GM23338 (cell line): ENCODE measurements at regions not wholly inside any gene's neighbourhood (a gene's known extent, or its start where the extent isn't known, plus 50 kb on each side); places are given as distances from the start of the nearest gene placed in this dataset.

Experiments
- ATAC-seq: fragments of 200-7000 bp; cut with Tn5 transposase; 3 replicates; pipeline ENCODE4 v1.9.1; 2020
- DNase-seq: peaks from one replicate; pipeline ENCODE4 v3.0.0-alpha.2; 2015; ENCODE audit warnings: low spot score
- H2AFZ ChIP-seq: fragments of 200-600 bp; sonication (generic); 2 replicates; pipeline ENCODE4 v1.8.0; 2016; ENCODE audit warnings: antibody characterized with exemption, mild to moderate bottlenecking, moderate library complexity
- H3F3A ChIP-seq: fragments of 200-600 bp; sonication (generic); replicated peaks from 2 replicates; pipeline ENCODE4 v1.8.0; 2017; ENCODE audit warnings: antibody characterized with exemption, mixed run types, low read depth
- H3K27ac ChIP-seq: fragments of 200-600 bp; sonication (generic); 2 replicates; pipeline ENCODE4 v1.6.1; 2016; ENCODE audit warnings: low read depth
- H3K27me3 ChIP-seq: fragments of 200-600 bp; sonication (generic); 2 replicates; pipeline ENCODE4 v1.8.0; 2016; ENCODE audit warnings: mild to moderate bottlenecking, mixed run types, moderate library complexity; ENCODE audit not compliant: insufficient read depth
- H3K36me3 ChIP-seq: fragments of 200-600 bp; sonication (generic); 2 replicates; pipeline ENCODE4 v1.8.0; 2016; ENCODE audit warnings: mild to moderate bottlenecking; ENCODE audit not compliant: insufficient read depth
- H3K4me1 ChIP-seq: fragments of 200-600 bp; sonication (generic); 2 replicates; pipeline ENCODE4 v1.8.0; 2016; ENCODE audit warnings: mild to moderate bottlenecking, moderate library complexity; ENCODE audit not compliant: insufficient read depth
- H3K4me2 ChIP-seq: fragments of 200-600 bp; sonication (generic); 2 replicates; pipeline ENCODE4 v1.7.1; 2017; ENCODE audit warnings: mixed run types
- H3K4me3 ChIP-seq: fragments of 200-600 bp; sonication (generic); 2 replicates; pipeline ENCODE4 v1.6.1; 2016; ENCODE audit warnings: mixed run types
- H3K79me2 ChIP-seq: fragments of 200-600 bp; sonication (generic); replicated peaks from 2 replicates; pipeline ENCODE4 v1.8.0; 2017; ENCODE audit warnings: mild to moderate bottlenecking; ENCODE audit not compliant: insufficient read depth
- H3K9me2 ChIP-seq: fragments of 200-600 bp; sonication (generic); 2 replicates; pipeline ENCODE4 v1.8.0; 2017; ENCODE audit not compliant: insufficient read depth
- H4K20me1 ChIP-seq: fragments of 200-600 bp; sonication (generic); replicated peaks from 2 replicates; pipeline ENCODE4 v1.8.0; 2017; ENCODE audit warnings: mild to moderate bottlenecking; ENCODE audit not compliant: insufficient read depth
- H3K27ac Mint-ChIP-seq: 2 replicates; pipeline ENCODE4 v1.8.0; 2020; ENCODE audit warnings: inconsistent platforms, mild to moderate bottlenecking, moderate library complexity, mixed read lengths
- H3K27me3 Mint-ChIP-seq: 3 replicates; pipeline ENCODE4 v1.8.0; 2022; ENCODE audit warnings: low read depth, mild to moderate bottlenecking, moderate library complexity, mixed read lengths, inconsistent platforms; ENCODE audit not compliant: insufficient read depth, poor library complexity
- H3K36me3 Mint-ChIP-seq: 3 replicates; pipeline ENCODE4 v1.8.0; 2021; ENCODE audit warnings: low read depth, mild to moderate bottlenecking, inconsistent platforms, moderate library complexity, mixed read lengths
- H3K4me1 Mint-ChIP-seq: 3 replicates; pipeline ENCODE4 v1.8.0; 2020; ENCODE audit warnings: mild to moderate bottlenecking, inconsistent platforms, mixed read lengths
- H3K4me3 Mint-ChIP-seq: 3 replicates; pipeline ENCODE4 v1.8.0; 2021; ENCODE audit warnings: moderate library complexity, mild to moderate bottlenecking, inconsistent platforms, mixed read lengths
- H3K9me3 Mint-ChIP-seq: 3 replicates; pipeline ENCODE4 v1.8.0; 2020; ENCODE audit warnings: moderate library complexity, mild to moderate bottlenecking, inconsistent platforms, mixed read lengths
- CREB1 ChIP-seq: fragments of 250-450 bp; sonication (Bioruptor Pico); IDR thresholded peaks from 2 replicates; pipeline ENCODE4 v1.5.0; 2020; ENCODE audit warnings: low read depth, mild to moderate bottlenecking, moderate library complexity
- ETS1 ChIP-seq: IDR thresholded peaks from 2 replicates; pipeline ENCODE4 v1.6.1; 2016; ENCODE audit warnings: antibody characterized with exemption
- EZH2phosphoT487 ChIP-seq: fragments of 200-600 bp; sonication (generic); IDR thresholded peaks from one replicate; pipeline ENCODE4 v1.8.1; 2018; ENCODE audit warnings: antibody characterized with exemption; ENCODE audit not compliant: unreplicated experiment
- NANOG ChIP-seq: IDR thresholded peaks from 2 replicates; pipeline ENCODE4 v1.6.1; 2016; ENCODE audit warnings: antibody characterized with exemption, borderline replicate concordance
- REST ChIP-seq: IDR thresholded peaks from one replicate; pipeline ENCODE4 v1.6.1; 2018; ENCODE audit warnings: antibody characterized with exemption; ENCODE audit not compliant: unreplicated experiment
- STAT1 ChIP-seq: IDR thresholded peaks from one replicate; pipeline ENCODE4 v1.6.1; 2016; ENCODE audit warnings: antibody characterized with exemption; ENCODE audit not compliant: unreplicated experiment
- ZNF114 ChIP-seq: fragments of 250-450 bp; sonication (Bioruptor Pico); IDR thresholded peaks from 2 replicates; pipeline ENCODE4 v1.5.0; 2020; ENCODE audit warnings: mild to moderate bottlenecking, moderate library complexity
- ZNF331 ChIP-seq: fragments of 250-450 bp; sonication (Bioruptor Pico); IDR thresholded peaks from 2 replicates; pipeline ENCODE4 v1.5.0; 2020; ENCODE audit warnings: low read depth, mild to moderate bottlenecking, moderate library complexity
- ZNF462 ChIP-seq: fragments of 250-450 bp; sonication (Bioruptor Pico); IDR thresholded peaks from 2 replicates; pipeline ENCODE4 v1.5.0; 2020; ENCODE audit warnings: mild to moderate bottlenecking, moderate library complexity

- TF ChIP-seq ZNF462 (CRISPR knock-in tag) (no peak), ZNF114 (CRISPR knock-in tag) (no peak), STAT1 (no peak), ETS1 (no peak), NANOG (no peak), CREB1 (CRISPR knock-in tag) (no peak)
These were observed 251.7 kb upstream of the TYRP1 start (continued) for GRCh38 chr9:12441506-12441905.

GRCh38 chr9:12448246-12448645, 244.9 kb upstream of the TYRP1 start:
- no peak for TF ChIP-seq REST
- no peak for TF ChIP-seq EZH2phosphoT487
- no peak for TF ChIP-seq ZNF331 (CRISPR knock-in tag)
- TF ChIP-seq CREB1 (CRISPR knock-in tag): no peak
- TF ChIP-seq ZNF114 (CRISPR knock-in tag): no peak
- H3K4me3 Mint-ChIP-seq: no peak overlapping the region
- H3K27me3 ChIP-seq: no peaks in the 10 kb centered on the region
- no peak overlapping the region for H3K27ac ChIP-seq
- H3F3A ChIP-seq: no peaks in the 10 kb centered on the region
- H3K36me3 ChIP-seq: no peaks in the 10 kb centered on the region
- peaks cover 6% of the 10 kb centered on the region; the same call in 1 of the 3 replicates for H3K4me1 Mint-ChIP-seq
- DNase-seq (no peak), ATAC-seq (no peak)
- H4K20me1 ChIP-seq: no peaks in the 10 kb centered on the region
- H3K4me2 ChIP-seq: no peak overlapping the region
- peaks cover 14% of the 10 kb centered on the region for H3K9me2 ChIP-seq
- no peaks in the 10 kb centered on the region for H3K36me3 Mint-ChIP-seq
- H3K9me3 Mint-ChIP-seq: peaks cover 11% of the 10 kb centered on the region; the same call in 2 of the 3 replicates
- H3K27me3 Mint-ChIP-seq: no peaks in the 10 kb centered on the region
- no peaks in the 10 kb centered on the region for H3K79me2 ChIP-seq
- H2AFZ ChIP-seq: no peak overlapping the region
- H3K27ac Mint-ChIP-seq: no peak overlapping the region
- H3K4me3 ChIP-seq: no peak overlapping the region
- peaks cover 12% of the 10 kb centered on the region; the same call in 1 of the 2 replicates for H3K4me1 ChIP-seq
